ENCODE measurements at regions not wholly inside any gene's neighbourhood (a gene's known extent, or its start where the extent isn't known, plus 50 kb on each side); places are given as distances from the start of the nearest gene placed in this dataset.

- TF ChIP-seq SP1 (IDR thresholded peaks at IDR 0.05), result no peak
- no peak for TF ChIP-seq SUZ12 (IDR thresholded peaks at IDR 0.05)
- no peak for TF ChIP-seq FOXK2 (IDR thresholded peaks at IDR 0.05)
- TF ChIP-seq BHLHE40 (IDR thresholded peaks at IDR 0.05; ENCODE audit: borderline replicate concordance), result no peak
- TF ChIP-seq ZNF384 (IDR thresholded peaks at IDR 0.05), result no peak
- no peak for TF ChIP-seq ELF4 (IDR thresholded peaks at IDR 0.05)
- no peak for TF ChIP-seq FOXM1 (IDR thresholded peaks at IDR 0.05; ENCODE audit: borderline replicate concordance)
- TF ChIP-seq FOXA1 (IDR thresholded peaks at IDR 0.05), result no peak
- no peak for TF ChIP-seq CTBP1 (IDR thresholded peaks at IDR 0.05; ENCODE audit: borderline replicate concordance)
- TF ChIP-seq PKNOX1 (IDR thresholded peaks at IDR 0.05), result no peak
- TF ChIP-seq TARDBP (IDR thresholded peaks at IDR 0.05), result no peak
- no peak for TF ChIP-seq ARNT (IDR thresholded peaks at IDR 0.05)
Observed at GRCh38 chr10:6894405-6894804, 314.3 kb upstream of the PRKCQ start.

Measured in HEK293T (cell line).